Glutamatergic neuron (in vitro differentiated cells): ENCODE measurements at regions not wholly inside any gene's neighbourhood (a gene's known extent, or its start where the extent isn't known, plus 50 kb on each side); places are given as distances from the start of the nearest gene placed in this dataset.
"Not testable (repeated sequence)": the region's sequence is repeated elsewhere in the genome, so short reads cannot be mapped to it uniquely, and the experiment has no call there.

Experiments used
- DNase-seq: peaks from one replicate; pipeline ENCODE4 v3.0.0; 2022
- H3K27ac Mint-ChIP-seq: one replicate; pipeline ENCODE4 v1.8.0; 2020; ENCODE audit warnings: mild to moderate bottlenecking, mixed read lengths, inconsistent platforms; ENCODE audit not compliant: unreplicated experiment
- H3K27me3 Mint-ChIP-seq: one replicate; pipeline ENCODE4 v1.8.0; 2020; ENCODE audit warnings: mild to moderate bottlenecking, moderate library complexity, mixed read lengths, inconsistent platforms; ENCODE audit not compliant: unreplicated experiment
- H3K36me3 Mint-ChIP-seq: one replicate; pipeline ENCODE4 v1.8.0; 2020; ENCODE audit warnings: mild to moderate bottlenecking, mixed read lengths, inconsistent platforms; ENCODE audit not compliant: unreplicated experiment
- H3K4me1 Mint-ChIP-seq: one replicate; pipeline ENCODE4 v1.8.0; 2020; ENCODE audit warnings: mild to moderate bottlenecking, low read depth, mixed read lengths, inconsistent platforms; ENCODE audit not compliant: unreplicated experiment
- H3K4me3 Mint-ChIP-seq: one replicate; pipeline ENCODE4 v1.8.0; 2020; ENCODE audit warnings: mild to moderate bottlenecking, mixed read lengths, inconsistent platforms; ENCODE audit not compliant: unreplicated experiment
- H3K9me3 Mint-ChIP-seq: one replicate; pipeline ENCODE4 v1.8.0; 2020; ENCODE audit warnings: mild to moderate bottlenecking, moderate library complexity, mixed read lengths, inconsistent platforms; ENCODE audit not compliant: unreplicated experiment
- CTCF ChIP-seq: fragments of 200-600 bp; sonication (generic); IDR thresholded peaks from one replicate; pipeline ENCODE4 v1.5.0; 2021; ENCODE audit not compliant: partially characterized antibody, unreplicated experiment

GRCh38 chr11:92008249-92008648 is 216.4 kb upstream of the FAT3 start:
- H3K27ac Mint-ChIP-seq: no peak overlapping the region
- TF ChIP-seq CTCF: no peak
- no peak for DNase-seq
- no peak overlapping the region for H3K4me3 Mint-ChIP-seq
- peaks cover 2% of the 10 kb centered on the region for H3K9me3 Mint-ChIP-seq
- peaks cover 4% of the 10 kb centered on the region for H3K27me3 Mint-ChIP-seq
- H3K36me3 Mint-ChIP-seq: no peaks in the 10 kb centered on the region
- no peaks in the 10 kb centered on the region for H3K4me1 Mint-ChIP-seq

- no peaks in the 10 kb centered on the region for H3K4me1 Mint-ChIP-seq
- DNase-seq: no peak
- H3K27me3 Mint-ChIP-seq: peaks cover 2% of the 10 kb centered on the region
- no peak for TF ChIP-seq CTCF
- no peaks in the 10 kb centered on the region for H3K9me3 Mint-ChIP-seq
- H3K27ac Mint-ChIP-seq: no peak overlapping the region
- H3K36me3 Mint-ChIP-seq: no peaks in the 10 kb centered on the region
- H3K4me3 Mint-ChIP-seq: no peak overlapping the region
These were observed 222.1 kb upstream of the FAT3 start for GRCh38 chr11:92002568-92002967.

GRCh38 chr11:91998481-91998880 is 226.1 kb upstream of the FAT3 start:
- DNase-seq: no peak
- Mint-ChIP-seq H3K36me3 (no peaks in the 10 kb centered on the region), H3K4me1 (no peaks in the 10 kb centered on the region), H3K9me3 (no peaks in the 10 kb centered on the region), H3K27ac (no peak overlapping the region), H3K27me3 (no peaks in the 10 kb centered on the region), H3K4me3 (no peak overlapping the region)
- TF ChIP-seq CTCF: no peak

- Mint-ChIP-seq H3K4me3 (no peak overlapping the region), H3K27ac (no peak overlapping the region), H3K27me3 (no peaks in the 10 kb centered on the region), H3K9me3 (no peaks in the 10 kb centered on the region), H3K4me1 (no peaks in the 10 kb centered on the region), H3K36me3 (no peaks in the 10 kb centered on the region)
- no peak for TF ChIP-seq CTCF
- no peak for DNase-seq
These were observed 227.4 kb upstream of the FAT3 start for GRCh38 chr11:91997226-91997625.

GRCh38 chr11:91996526-91996925 is 228.1 kb upstream of the FAT3 start:
- Mint-ChIP-seq H3K27ac (no peak overlapping the region), H3K27me3 (no peaks in the 10 kb centered on the region), H3K9me3 (no peaks in the 10 kb centered on the region), H3K4me1 (no peaks in the 10 kb centered on the region), H3K36me3 (peaks cover under 1% of the 10 kb centered on the region), H3K4me3 (no peak overlapping the region)
- no peak for TF ChIP-seq CTCF
- no peak for DNase-seq

GRCh38 chr11:91988443-91988842 is 236.2 kb upstream of the FAT3 start:
- H3K4me3 Mint-ChIP-seq, H3K9me3 Mint-ChIP-seq, H3K4me1 Mint-ChIP-seq, H3K27ac Mint-ChIP-seq, DNase-seq, H3K36me3 Mint-ChIP-seq, H3K27me3 Mint-ChIP-seq: not testable (repeated sequence)
